ENCODE measurements at regions not wholly inside any gene's neighbourhood (a gene's known extent, or its start where the extent isn't known, plus 50 kb on each side); places are given as distances from the start of the nearest gene placed in this dataset.
"Not testable (repeated sequence)": the region's sequence is repeated elsewhere in the genome, so short reads cannot be mapped to it uniquely, and the experiment has no call there.

DNA sequence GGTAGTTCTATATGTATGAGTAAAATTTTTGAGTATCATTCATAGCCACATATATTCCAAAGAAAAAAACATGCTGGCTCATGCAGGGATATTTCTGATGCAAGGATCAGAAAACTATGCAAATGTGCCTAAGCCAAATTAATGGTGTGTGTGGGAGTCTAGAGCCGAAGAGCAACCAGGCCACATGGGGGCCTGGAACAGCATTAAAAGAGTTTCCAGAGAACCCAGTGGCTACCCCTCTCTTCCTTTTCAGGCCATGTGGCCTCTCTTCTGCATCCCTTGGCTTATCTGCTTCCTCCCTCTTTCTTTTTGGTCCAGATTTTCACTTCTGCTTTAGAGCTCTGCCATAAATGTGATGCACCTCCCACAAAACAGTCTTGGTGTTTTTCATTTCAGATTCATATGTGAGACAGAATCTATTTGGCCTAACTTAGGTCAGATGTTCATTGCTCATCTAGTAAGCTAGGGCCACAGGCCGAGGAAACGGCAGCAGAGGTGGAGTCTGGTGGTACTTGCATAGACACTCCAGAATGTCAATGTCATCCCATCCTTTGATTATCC is 300.0 kb downstream of the SH3GL2 start:
- Histone ChIP-seq H3K4me3 (no peak overlapping the region), H3K9me3 (no peaks in the 10 kb centered on the region), H3K36me3 (no peaks in the 10 kb centered on the region), H3K27me3 (no peaks in the 10 kb centered on the region), H3K27ac (no peak overlapping the region), H3K4me1 (no peaks in the 10 kb centered on the region)
- intact Hi-C loops (cut with DNase I) = no loop called here
- TF ChIP-seq, protein P1, sequence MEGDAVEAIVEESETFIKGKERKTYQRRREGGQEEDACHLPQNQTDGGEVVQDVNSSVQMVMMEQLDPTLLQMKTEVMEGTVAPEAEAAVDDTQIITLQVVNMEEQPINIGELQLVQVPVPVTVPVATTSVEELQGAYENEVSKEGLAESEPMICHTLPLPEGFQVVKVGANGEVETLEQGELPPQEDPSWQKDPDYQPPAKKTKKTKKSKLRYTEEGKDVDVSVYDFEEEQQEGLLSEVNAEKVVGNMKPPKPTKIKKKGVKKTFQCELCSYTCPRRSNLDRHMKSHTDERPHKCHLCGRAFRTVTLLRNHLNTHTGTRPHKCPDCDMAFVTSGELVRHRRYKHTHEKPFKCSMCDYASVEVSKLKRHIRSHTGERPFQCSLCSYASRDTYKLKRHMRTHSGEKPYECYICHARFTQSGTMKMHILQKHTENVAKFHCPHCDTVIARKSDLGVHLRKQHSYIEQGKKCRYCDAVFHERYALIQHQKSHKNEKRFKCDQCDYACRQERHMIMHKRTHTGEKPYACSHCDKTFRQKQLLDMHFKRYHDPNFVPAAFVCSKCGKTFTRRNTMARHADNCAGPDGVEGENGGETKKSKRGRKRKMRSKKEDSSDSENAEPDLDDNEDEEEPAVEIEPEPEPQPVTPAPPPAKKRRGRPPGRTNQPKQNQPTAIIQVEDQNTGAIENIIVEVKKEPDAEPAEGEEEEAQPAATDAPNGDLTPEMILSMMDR (IDR thresholded peaks at IDR 0.05) = no peak
- DNase-seq = no peak
- no peak for ATAC-seq

DNA sequence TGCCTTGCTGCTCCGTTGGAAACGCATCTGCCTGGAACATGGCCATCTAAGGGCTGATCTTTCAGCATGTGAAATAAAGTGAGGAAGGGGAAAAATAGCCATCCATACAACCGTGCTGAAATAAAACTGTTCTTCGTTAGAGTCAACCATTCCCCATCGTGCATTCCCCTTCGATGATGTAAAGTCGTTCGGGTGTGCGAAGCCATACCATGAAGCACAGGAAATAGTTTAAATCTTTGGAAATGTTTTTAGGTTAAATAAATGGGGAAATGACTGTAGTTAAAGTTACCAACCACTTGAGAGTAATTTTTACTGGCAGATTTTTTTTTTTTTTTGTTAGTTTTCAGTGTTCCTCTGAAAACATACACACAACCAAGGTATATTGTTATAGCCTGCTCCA is 302.5 kb downstream of the SH3GL2 start:
- intact Hi-C loops (cut with DNase I) = no loop called here
- no peaks in the 10 kb centered on the region for H3K9me3 ChIP-seq
- H3K4me1 ChIP-seq = no peaks in the 10 kb centered on the region
- TF ChIP-seq, protein P1 (IDR thresholded peaks at IDR 0.05) = no peak
- no peaks in the 10 kb centered on the region for H3K36me3 ChIP-seq
- DNase-seq (no peak), ATAC-seq (no peak)
- no peaks in the 10 kb centered on the region for H3K27me3 ChIP-seq
- no peak overlapping the region for H3K27ac ChIP-seq
- no peak overlapping the region for H3K4me3 ChIP-seq

GRCh38 chr9:17882688-17883594 is 304.1 kb downstream of the SH3GL2 start:
- Histone ChIP-seq H3K4me1 (no peaks in the 10 kb centered on the region), H3K36me3 (no peaks in the 10 kb centered on the region), H3K27me3 (no peaks in the 10 kb centered on the region), H3K4me3 (no peak overlapping the region), H3K27ac (no peak overlapping the region), H3K9me3 (no peaks in the 10 kb centered on the region)
- intact Hi-C loops (cut with DNase I) = no loop called here
- TF ChIP-seq, protein P1 (IDR thresholded peaks at IDR 0.05) = no peak
- DNase-seq (no peak), ATAC-seq (no peak)

- no peak for DNase-seq
Measured at GRCh38 chr9:17888066-17888465, 309.2 kb downstream of the SH3GL2 start.

GRCh38 chr9:17888964-17889363 is 310.1 kb downstream of the SH3GL2 start:
- H3K4me3 ChIP-seq; H3K4me1 ChIP-seq; H3K27me3 ChIP-seq; ATAC-seq; intact Hi-C loops (cut with DNase I); DNase-seq; H3K9me3 ChIP-seq; H3K27ac ChIP-seq; H3K36me3 ChIP-seq: not testable (repeated sequence)

More at GRCh38 chr9:17888066-17888465, 309.2 kb downstream of the SH3GL2 start:
- Histone ChIP-seq H3K27me3 (no peaks in the 10 kb centered on the region), H3K36me3 (no peaks in the 10 kb centered on the region), H3K9me3 (no peaks in the 10 kb centered on the region), H3K4me1 (no peaks in the 10 kb centered on the region), H3K4me3 (no peak overlapping the region), H3K27ac (no peak overlapping the region)
- TF ChIP-seq, protein P1 (IDR thresholded peaks at IDR 0.05) = no peak
- intact Hi-C loops (cut with DNase I) = no loop called here
- ATAC-seq = no peak

DNA sequence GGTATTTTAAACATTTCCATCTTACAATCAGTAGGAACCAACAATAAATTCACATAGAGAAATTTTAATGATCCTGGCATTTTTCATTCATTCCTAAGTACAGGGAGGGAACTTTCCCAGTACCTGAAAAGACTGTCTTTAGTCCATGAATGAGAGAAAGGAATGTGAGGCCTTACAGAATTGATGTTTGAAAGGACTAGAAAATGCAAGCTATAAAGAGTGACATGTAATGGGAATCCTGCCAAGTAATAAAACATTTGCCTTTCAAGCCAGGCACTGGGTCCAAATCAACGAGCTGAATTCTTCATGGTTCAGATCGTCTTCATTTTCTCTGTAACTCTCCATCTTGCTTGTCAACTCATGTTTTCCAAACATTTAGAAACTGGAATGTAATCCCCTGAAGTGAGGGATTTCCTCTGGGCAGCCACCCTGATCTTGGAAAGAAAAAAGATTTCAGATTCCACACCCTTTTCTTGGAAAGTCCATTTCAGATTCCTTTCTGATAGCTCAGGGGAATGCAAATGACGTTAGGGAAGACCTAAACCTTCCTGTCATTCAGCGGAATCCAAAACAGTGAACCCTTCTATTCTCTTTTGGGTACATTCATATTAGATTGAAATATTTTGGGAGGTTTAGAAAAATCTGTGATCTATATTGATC is 315.8 kb downstream of the SH3GL2 start:
- intact Hi-C loops (cut with DNase I) = no loop called here
- no peaks in the 10 kb centered on the region for H3K36me3 ChIP-seq
- DNase-seq (no peak), ATAC-seq (no peak)
- H3K4me3 ChIP-seq = no peak overlapping the region
- TF ChIP-seq, protein P1 (IDR thresholded peaks at IDR 0.05) = no peak
- H3K9me3 ChIP-seq = no peaks in the 10 kb centered on the region
- H3K4me1 ChIP-seq = no peaks in the 10 kb centered on the region
- H3K27me3 ChIP-seq = no peaks in the 10 kb centered on the region
- no peak overlapping the region for H3K27ac ChIP-seq
